ENCODE measurements at regions not wholly inside any gene's neighbourhood (a gene's known extent, or its start where the extent isn't known, plus 50 kb on each side); places are given as distances from the start of the nearest gene placed in this dataset.

DNA sequence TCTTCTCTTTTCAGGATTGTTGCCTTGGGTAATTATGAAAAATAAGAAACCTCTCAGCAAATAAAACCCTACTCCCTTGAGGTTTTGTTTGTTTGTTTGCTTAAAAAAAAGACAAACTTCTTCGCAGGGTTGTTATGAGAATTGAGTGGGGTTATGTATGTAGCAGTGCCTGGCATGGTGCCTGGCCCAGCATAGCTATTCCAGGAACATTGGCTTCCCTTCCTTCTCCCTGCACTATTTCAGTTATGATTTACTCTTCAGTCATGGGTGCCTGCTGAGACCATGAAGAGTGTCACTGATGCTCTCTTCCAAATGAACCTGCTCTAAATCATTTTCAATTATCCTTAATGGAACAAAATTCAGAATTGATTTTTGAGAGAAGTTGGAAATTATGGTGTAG lies 283.5 kb upstream of the ROPN1 start:
- no peak overlapping the region for H3K27ac ChIP-seq (ENCODE audit: low read depth in 1 of 2, low read length in 2 of 2)
- H3K4me3 ChIP-seq (replicated peaks in 1 of 3; ENCODE audit: low read depth in 2 of 3, low read length in 3 of 3), result no peak overlapping the region
- no CpG with 5 or more reads among the region's 1 CpG for WGBS (ENCODE audit: insufficient coverage)

GRCh38 chr3:124276133-124276532 lies 284.2 kb upstream of the ROPN1 start:
- no peaks in the 10 kb centered on the region for H3K27me3 ChIP-seq (ENCODE audit: control insufficient read depth in 2 of 2, insufficient read depth in 2 of 2, low read length in 2 of 2)
- H3K27ac ChIP-seq (ENCODE audit: low read depth in 1 of 2, low read length in 2 of 2), result no peak overlapping the region
- no peaks in the 10 kb centered on the region for H4K20me1 ChIP-seq (ENCODE audit: insufficient read depth, low read length)
- H3K36me3 ChIP-seq (replicated peaks in 1 of 2; ENCODE audit: control insufficient read depth in 1 of 2, insufficient read depth in 2 of 2, low read length in 2 of 2), result no peaks in the 10 kb centered on the region
- no peaks in the 10 kb centered on the region for H3K4me1 ChIP-seq (ENCODE audit: control insufficient read depth in 1 of 2, insufficient read depth in 2 of 2, low read length in 2 of 2)
- no peak overlapping the region for H3K27ac Mint-ChIP-seq
- H3K27me3 Mint-ChIP-seq (ENCODE audit: low read depth in 3 of 3), result peaks cover 3 to 7% (median 7%) of the 10 kb centered on the region in 3 donors
- no peak overlapping the region for H2AFZ ChIP-seq (ENCODE audit: insufficient read depth, low read depth, low read length, poor library complexity, severe bottlenecking)
- intact Hi-C loops (cut with micrococcal nuclease), result no loop called here
- H3K4me3 Mint-ChIP-seq, result no peak overlapping the region
- WGBS (ENCODE audit: insufficient coverage), result 90% methylated on average over 2 of the region's 3 CpGs
- no peaks in the 10 kb centered on the region for H3K36me3 Mint-ChIP-seq
- H3K9ac ChIP-seq (ENCODE audit: insufficient read depth, low read length, poor library complexity, severe bottlenecking), result no peak overlapping the region
- no peaks in the 10 kb centered on the region for H3K79me2 ChIP-seq (ENCODE audit: insufficient read depth, low read length)
- no peaks in the 10 kb centered on the region for H3K9me3 ChIP-seq (replicated peaks in 1 of 2; ENCODE audit: control insufficient read depth in 1 of 2, insufficient read depth in 1 of 2, low read length in 2 of 2)
- no peak for TF ChIP-seq CTCF (IDR thresholded peaks at IDR 0.05)
- DNase-seq, result no peak
- no peak overlapping the region for H3K4me3 ChIP-seq (replicated peaks in 1 of 3; ENCODE audit: low read depth in 2 of 3, low read length in 3 of 3)
- no peaks in the 10 kb centered on the region for H3K9me3 Mint-ChIP-seq
- H3K4me1 Mint-ChIP-seq, result no peaks in the 10 kb centered on the region
- no peak overlapping the region for H3K4me2 ChIP-seq (replicated peaks; ENCODE audit: extremely low read depth, low read length, poor library complexity, severe bottlenecking)

More for the DNA sequence above, 283.5 kb upstream of the ROPN1 start:
- no peak for DNase-seq
- Mint-ChIP-seq H3K27ac (no peak overlapping the region), H3K9me3 (no peaks in the 10 kb centered on the region), H3K36me3 (no peaks in the 10 kb centered on the region), H3K4me3 (no peak overlapping the region), H3K27me3 (ENCODE audit: low read depth in 3 of 3) (peaks cover 3 to 10% (median 8%) of the 10 kb centered on the region in 3 donors), H3K4me1 (no peaks in the 10 kb centered on the region)
- Histone ChIP-seq H3K79me2 (ENCODE audit: insufficient read depth, low read length) (no peaks in the 10 kb centered on the region), H3K9ac (ENCODE audit: insufficient read depth, low read length, poor library complexity, severe bottlenecking) (no peak overlapping the region), H3K9me3 (replicated peaks in 1 of 2; ENCODE audit: control insufficient read depth in 1 of 2, insufficient read depth in 1 of 2, low read length in 2 of 2) (no peaks in the 10 kb centered on the region), H4K20me1 (ENCODE audit: insufficient read depth, low read length) (no peaks in the 10 kb centered on the region), H2AFZ (ENCODE audit: insufficient read depth, low read depth, low read length, poor library complexity, severe bottlenecking) (no peak overlapping the region), H3K4me1 (ENCODE audit: control insufficient read depth in 1 of 2, insufficient read depth in 2 of 2, low read length in 2 of 2) (no peaks in the 10 kb centered on the region), H3K4me2 (replicated peaks; ENCODE audit: extremely low read depth, low read length, poor library complexity, severe bottlenecking) (no peak overlapping the region), H3K36me3 (replicated peaks in 1 of 2; ENCODE audit: control insufficient read depth in 1 of 2, insufficient read depth in 2 of 2, low read length in 2 of 2) (no peaks in the 10 kb centered on the region), H3K27me3 (ENCODE audit: control insufficient read depth in 2 of 2, insufficient read depth in 2 of 2, low read length in 2 of 2) (no peaks in the 10 kb centered on the region)
- intact Hi-C loops (cut with micrococcal nuclease), result no loop called here
- TF ChIP-seq CTCF (IDR thresholded peaks at IDR 0.05), result no peak

Measured in CD14-positive monocyte (primary cell).